ENCODE measurements at regions not wholly inside any gene's neighbourhood (a gene's known extent, or its start where the extent isn't known, plus 50 kb on each side); places are given as distances from the start of the nearest gene placed in this dataset.

DNA sequence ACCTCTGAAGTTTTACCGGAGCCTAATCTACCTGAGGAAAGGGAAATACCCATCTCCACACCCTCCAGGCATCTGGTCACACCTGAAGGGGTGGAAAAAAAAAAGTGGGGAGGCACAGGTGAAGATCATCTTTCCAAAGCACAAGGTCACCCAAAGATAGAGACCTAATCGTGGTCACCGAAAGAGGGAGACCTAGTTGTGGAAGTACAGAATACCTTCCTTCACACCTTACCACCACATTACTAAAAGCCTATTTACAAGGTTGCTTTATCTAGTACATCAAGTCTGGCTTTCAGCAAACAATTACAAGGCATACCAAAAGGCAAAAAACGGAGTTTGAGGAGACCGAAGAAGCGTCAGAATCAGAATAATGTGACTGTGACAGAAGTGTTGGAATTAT is 110.0 kb upstream of the ARPP21 start:
- TF ChIP-seq BHLHE40 (IDR thresholded peaks at IDR 0.05; ENCODE audit: borderline replicate concordance in 1 of 2, low read depth in 2 of 2, low read length in 1 of 2): no peak
- TF ChIP-seq KAT2A (conservative IDR thresholded peaks at IDR 0.05; ENCODE audit: control insufficient read depth, low read depth, low read length): no peak
- TF ChIP-seq DPF2 (IDR thresholded peaks at IDR 0.05): no peak
- TF ChIP-seq SUZ12 (IDR thresholded peaks at IDR 0.05; ENCODE audit: unreplicated experiment): no peak
- TF ChIP-seq RB1 (IDR thresholded peaks at IDR 0.05; ENCODE audit: borderline replicate concordance): no peak
- TF ChIP-seq TBL1XR1 (IDR thresholded peaks at IDR 0.05; ENCODE audit: low read depth, low read length): no peak
- no peak for TF ChIP-seq CTCF (IDR thresholded peaks at IDR 0.05 in 2 of 3, conservative IDR thresholded peaks at IDR 0.05 in 1 of 3; ENCODE audit: control insufficient read depth in 2 of 3, extremely low read depth in 1 of 3, insufficient read depth in 1 of 3, low read depth in 3 of 3, low read length in 3 of 3)
- no peak for TF ChIP-seq POLR2A (IDR thresholded peaks at IDR 0.05; ENCODE audit: low read depth, low read length)
- TF ChIP-seq, protein P1, sequence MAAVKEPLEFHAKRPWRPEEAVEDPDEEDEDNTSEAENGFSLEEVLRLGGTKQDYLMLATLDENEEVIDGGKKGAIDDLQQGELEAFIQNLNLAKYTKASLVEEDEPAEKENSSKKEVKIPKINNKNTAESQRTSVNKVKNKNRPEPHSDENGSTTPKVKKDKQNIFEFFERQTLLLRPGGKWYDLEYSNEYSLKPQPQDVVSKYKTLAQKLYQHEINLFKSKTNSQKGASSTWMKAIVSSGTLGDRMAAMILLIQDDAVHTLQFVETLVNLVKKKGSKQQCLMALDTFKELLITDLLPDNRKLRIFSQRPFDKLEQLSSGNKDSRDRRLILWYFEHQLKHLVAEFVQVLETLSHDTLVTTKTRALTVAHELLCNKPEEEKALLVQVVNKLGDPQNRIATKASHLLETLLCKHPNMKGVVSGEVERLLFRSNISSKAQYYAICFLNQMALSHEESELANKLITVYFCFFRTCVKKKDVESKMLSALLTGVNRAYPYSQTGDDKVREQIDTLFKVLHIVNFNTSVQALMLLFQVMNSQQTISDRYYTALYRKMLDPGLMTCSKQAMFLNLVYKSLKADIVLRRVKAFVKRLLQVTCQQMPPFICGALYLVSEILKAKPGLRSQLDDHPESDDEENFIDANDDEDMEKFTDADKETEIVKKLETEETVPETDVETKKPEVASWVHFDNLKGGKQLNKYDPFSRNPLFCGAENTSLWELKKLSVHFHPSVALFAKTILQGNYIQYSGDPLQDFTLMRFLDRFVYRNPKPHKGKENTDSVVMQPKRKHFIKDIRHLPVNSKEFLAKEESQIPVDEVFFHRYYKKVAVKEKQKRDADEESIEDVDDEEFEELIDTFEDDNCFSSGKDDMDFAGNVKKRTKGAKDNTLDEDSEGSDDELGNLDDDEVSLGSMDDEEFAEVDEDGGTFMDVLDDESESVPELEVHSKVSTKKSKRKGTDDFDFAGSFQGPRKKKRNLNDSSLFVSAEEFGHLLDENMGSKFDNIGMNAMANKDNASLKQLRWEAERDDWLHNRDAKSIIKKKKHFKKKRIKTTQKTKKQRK (IDR thresholded peaks at IDR 0.05; ENCODE audit: low read depth, low read length): no peak
- no peak for TF ChIP-seq TCF12 (IDR thresholded peaks at IDR 0.05; ENCODE audit: low read depth, low read length)
- no peak for TF ChIP-seq FOXM1 (IDR thresholded peaks at IDR 0.05; ENCODE audit: low read depth, low read length)
- TF ChIP-seq TAF1 (IDR thresholded peaks at IDR 0.05; ENCODE audit: borderline replicate concordance, low read depth, low read length): no peak
- no peak for TF ChIP-seq YY1 (IDR thresholded peaks at IDR 0.05; ENCODE audit: low read depth, low read length)
- no peak for TF ChIP-seq PBX3 (IDR thresholded peaks at IDR 0.05; ENCODE audit: insufficient replicate concordance, low read depth, low read length)
